PC-3 (cell line): ENCODE measurements at regions not wholly inside any gene's neighbourhood (a gene's known extent, or its start where the extent isn't known, plus 50 kb on each side); places are given as distances from the start of the nearest gene placed in this dataset.

Experiments used
- ATAC-seq: fragments of 200-7000 bp; cut with Tn5 transposase; 2 replicates; pipeline ENCODE4 v1.9.1; 2020; ENCODE audit warnings: mild to moderate bottlenecking, moderate library complexity
- BruUV-seq: library from RNA; stranded (reverse); fragments of 400-500 nt; replicated peaks from 2 replicates; lab custom pipeline; 2021; lab: Mats Ljungman, UMichigan
- CTCF ChIA-PET: fragments of 300-600 bp; sonication (Branson Sonifier 250); formaldehyde crosslinking; loops from one replicate; lab custom pipeline; 2022; ENCODE audit warnings: antibody characterized with exemption; lab: Charles Lee
- POLR2A ChIA-PET: fragments of 300-600 bp; sonication (Branson Sonifier 250); formaldehyde crosslinking; loops from one replicate; lab custom pipeline; 2022; ENCODE audit warnings: antibody characterized with exemption; ENCODE audit not compliant: unreplicated experiment; lab: Charles Lee
- DNase-seq: peaks from one replicate; pipeline ENCODE4 v3.0.0-alpha.2; 2015
- H2AFZ ChIP-seq: fragments of 300-600 bp; sonication (generic); 2 replicates; pipeline ENCODE4 v1.6.0; 2016; ENCODE audit warnings: antibody characterized with exemption, low read length
- H3F3A ChIP-seq: fragments of 300-600 bp; sonication (generic); one replicate; pipeline ENCODE4 v1.6.0; 2017; ENCODE audit warnings: antibody characterized with exemption, low read length, control low read depth, mild to moderate bottlenecking; ENCODE audit not compliant: unreplicated experiment
- H3K27ac ChIP-seq: fragments of 300-600 bp; sonication (generic); 2 replicates; pipeline ENCODE4 v1.5.1; 2016; ENCODE audit warnings: mild to moderate bottlenecking, low read length
- H3K27me3 ChIP-seq: fragments of 300-600 bp; sonication (generic); 2 replicates; pipeline ENCODE4 v1.6.1; 2016; ENCODE audit warnings: low read length, mixed read lengths
- H3K36me3 ChIP-seq: fragments of 300-600 bp; sonication (generic); 2 replicates; pipeline ENCODE4 v1.6.1; 2016; ENCODE audit warnings: low read depth, mixed run types, low read length, mixed read lengths
- H3K4me1 ChIP-seq: fragments of 300-600 bp; sonication (generic); 2 replicates; pipeline ENCODE4 v1.5.1; 2016; ENCODE audit warnings: low read length; ENCODE audit not compliant: insufficient read depth
- H3K4me2 ChIP-seq: fragments of 300-600 bp; sonication (generic); 2 replicates; pipeline ENCODE4 v1.6.0; 2016; ENCODE audit warnings: low read length
- H3K4me3 ChIP-seq: fragments of 300-600 bp; sonication (generic); 2 replicates; pipeline ENCODE4 v1.5.1; 2016; ENCODE audit warnings: mild to moderate bottlenecking, low read length, mixed read lengths
- H3K79me2 ChIP-seq: fragments of 300-600 bp; sonication (generic); 2 replicates; pipeline ENCODE4 v1.6.1; 2017; ENCODE audit warnings: low read length, mixed read lengths
- H3K9ac ChIP-seq: fragments of 300-600 bp; sonication (generic); 2 replicates; pipeline ENCODE4 v1.6.0; 2016; ENCODE audit warnings: mild to moderate bottlenecking, low read length
- H3K9me2 ChIP-seq: fragments of 300-600 bp; sonication (generic); replicated peaks from 2 replicates; pipeline ENCODE4 v1.6.1; 2016; ENCODE audit warnings: mixed run types, low read length, mixed read lengths
- H3K9me3 ChIP-seq: fragments of 300-600 bp; sonication (generic); 2 replicates; pipeline ENCODE4 v1.6.1; 2016; ENCODE audit warnings: low read length, mixed read lengths
- H4K20me1 ChIP-seq: fragments of 300-600 bp; sonication (generic); 2 replicates; pipeline ENCODE4 v1.6.1; 2016; ENCODE audit warnings: low read length, mixed read lengths
- EZH2 ChIP-seq: fragments of 300-600 bp; sonication (generic); IDR thresholded peaks from one replicate; pipeline ENCODE4 v1.6.1; 2017; ENCODE audit warnings: antibody characterized with exemption, mild to moderate bottlenecking, low read length; ENCODE audit not compliant: unreplicated experiment
- EZH2phosphoT487 ChIP-seq: fragments of 300-600 bp; sonication (generic); IDR thresholded peaks from 2 replicates; pipeline ENCODE4 v1.6.1; 2018; ENCODE audit warnings: mild to moderate bottlenecking, antibody characterized with exemption, low read length, borderline replicate concordance
- intact Hi-C: fragments of 100-400 bp; cut with micrococcal nuclease; formaldehyde crosslinking; loops from 2 replicates; pipeline ENCODE4 v1.9.0; 2023
- TF ChIP-seq, protein P1 (sequence below): fragments of 300-600 bp; sonication (generic); conservative IDR thresholded peaks from 2 replicates; pipeline ENCODE4 v1.5.1; 2017; ENCODE audit warnings: antibody characterized with exemption, low read depth, mild to moderate bottlenecking, low read length

DNA sequence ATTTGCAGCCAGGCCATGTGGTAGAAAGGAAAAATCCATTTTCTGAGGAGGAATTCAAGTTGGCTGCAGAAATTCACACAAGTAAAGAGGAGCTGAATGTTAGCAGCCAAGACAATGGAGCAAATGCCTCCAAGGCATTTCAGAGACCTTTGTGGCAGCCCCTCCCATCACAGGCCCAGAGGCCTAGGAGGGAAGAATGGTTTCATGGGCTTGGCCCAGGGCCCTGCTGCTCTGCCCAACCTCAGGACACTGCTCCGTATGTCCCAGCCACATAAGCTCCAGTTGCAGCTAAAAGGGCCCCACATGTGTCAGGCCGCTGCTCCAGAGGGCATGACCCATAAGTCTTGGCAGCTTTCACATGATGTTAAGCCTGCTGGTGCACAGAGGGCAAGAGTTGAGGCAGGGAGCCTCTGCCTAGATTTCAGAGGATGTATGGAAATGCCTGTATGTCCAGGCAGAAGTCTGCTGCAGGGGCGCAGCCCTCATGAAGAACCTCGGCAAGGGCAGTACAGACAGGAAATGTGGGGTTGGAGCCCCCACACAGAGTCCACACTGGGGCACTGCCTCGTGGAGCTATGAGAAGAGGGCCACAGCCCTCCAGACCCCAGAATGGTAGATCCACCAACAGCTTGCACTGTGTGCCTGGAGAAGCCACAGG lies 144.2 kb upstream of the EPB41L4A start:
- ChIA-PET POLR2A (no interaction called here), CTCF (no interaction called here)
- Histone ChIP-seq H3K9me2 (no peaks in the 10 kb centered on the region), H3K36me3 (no peaks in the 10 kb centered on the region), H3F3A (no peaks in the 10 kb centered on the region), H3K27ac (no peak overlapping the region), H4K20me1 (no peaks in the 10 kb centered on the region), H3K4me3 (no peak overlapping the region), H3K9me3 (no peaks in the 10 kb centered on the region), H3K4me1 (no peaks in the 10 kb centered on the region), H3K27me3 (no peaks in the 10 kb centered on the region), H3K79me2 (no peaks in the 10 kb centered on the region), H2AFZ (no peak overlapping the region), H3K4me2 (no peak overlapping the region), H3K9ac (no peak overlapping the region)
- TF ChIP-seq EZH2 (no peak), EZH2phosphoT487 (no peak)
- TF ChIP-seq, protein P1, sequence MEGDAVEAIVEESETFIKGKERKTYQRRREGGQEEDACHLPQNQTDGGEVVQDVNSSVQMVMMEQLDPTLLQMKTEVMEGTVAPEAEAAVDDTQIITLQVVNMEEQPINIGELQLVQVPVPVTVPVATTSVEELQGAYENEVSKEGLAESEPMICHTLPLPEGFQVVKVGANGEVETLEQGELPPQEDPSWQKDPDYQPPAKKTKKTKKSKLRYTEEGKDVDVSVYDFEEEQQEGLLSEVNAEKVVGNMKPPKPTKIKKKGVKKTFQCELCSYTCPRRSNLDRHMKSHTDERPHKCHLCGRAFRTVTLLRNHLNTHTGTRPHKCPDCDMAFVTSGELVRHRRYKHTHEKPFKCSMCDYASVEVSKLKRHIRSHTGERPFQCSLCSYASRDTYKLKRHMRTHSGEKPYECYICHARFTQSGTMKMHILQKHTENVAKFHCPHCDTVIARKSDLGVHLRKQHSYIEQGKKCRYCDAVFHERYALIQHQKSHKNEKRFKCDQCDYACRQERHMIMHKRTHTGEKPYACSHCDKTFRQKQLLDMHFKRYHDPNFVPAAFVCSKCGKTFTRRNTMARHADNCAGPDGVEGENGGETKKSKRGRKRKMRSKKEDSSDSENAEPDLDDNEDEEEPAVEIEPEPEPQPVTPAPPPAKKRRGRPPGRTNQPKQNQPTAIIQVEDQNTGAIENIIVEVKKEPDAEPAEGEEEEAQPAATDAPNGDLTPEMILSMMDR: no peak
- BruUV-seq: no TSS peak
- DNase-seq (no peak), ATAC-seq (no peak)
- intact Hi-C loops: no loop called here

DNA sequence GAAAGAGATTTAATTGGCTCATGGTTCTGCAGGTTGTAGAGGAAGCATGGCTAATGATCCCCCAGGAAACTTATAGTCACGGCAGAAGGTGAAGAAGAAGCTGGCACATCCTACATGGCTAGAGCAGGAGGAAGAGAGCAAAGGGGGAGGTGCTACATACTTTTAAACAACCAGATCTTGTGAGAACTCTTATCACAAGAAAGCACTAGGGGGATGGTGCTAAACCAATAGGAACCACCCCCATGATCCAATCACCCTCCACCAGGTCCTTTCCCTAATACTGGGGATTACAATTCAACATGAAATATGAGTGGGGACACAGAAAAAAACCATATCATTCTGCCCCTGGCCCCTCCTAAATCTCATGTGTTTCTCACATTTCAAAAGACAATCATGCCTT lies 147.2 kb upstream of the EPB41L4A start:
- TF ChIP-seq EZH2 (no peak), EZH2phosphoT487 (no peak)
- TF ChIP-seq, protein P1: no peak
- Histone ChIP-seq H3K4me3 (no peak overlapping the region), H3F3A (no peaks in the 10 kb centered on the region), H3K9me2 (no peaks in the 10 kb centered on the region), H3K79me2 (no peaks in the 10 kb centered on the region), H3K36me3 (no peaks in the 10 kb centered on the region), H3K27me3 (no peaks in the 10 kb centered on the region), H3K9me3 (no peaks in the 10 kb centered on the region), H3K4me1 (no peaks in the 10 kb centered on the region), H2AFZ (no peak overlapping the region), H3K4me2 (no peak overlapping the region), H3K9ac (no peak overlapping the region), H3K27ac (no peak overlapping the region), H4K20me1 (no peaks in the 10 kb centered on the region)
- DNase-seq: no peak
- intact Hi-C loops: no loop called here
- ChIA-PET CTCF (no interaction called here), POLR2A (no interaction called here)
- no peak for ATAC-seq
- BruUV-seq: no TSS peak

DNA sequence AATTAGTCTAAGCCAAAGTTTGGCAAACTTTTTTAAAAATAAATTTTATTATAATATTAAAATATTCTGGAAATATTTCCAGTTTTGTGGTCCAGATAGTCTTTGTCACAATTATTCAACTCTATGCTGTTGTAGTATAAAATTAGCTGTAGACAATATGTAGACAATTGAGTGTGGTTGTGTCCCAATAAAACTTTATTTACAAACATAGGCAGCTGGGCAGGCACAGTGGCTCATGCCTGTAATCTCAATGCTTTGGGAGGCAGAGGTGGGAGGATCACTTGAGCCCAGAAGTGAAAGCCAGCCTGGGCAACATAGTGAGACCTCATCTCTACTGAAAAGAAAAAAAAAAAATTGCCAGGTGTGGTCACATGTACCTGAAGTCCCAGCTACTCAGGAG lies 150.5 kb upstream of the EPB41L4A start:
- no peaks in the 10 kb centered on the region for H3K36me3 ChIP-seq
- H3K9ac ChIP-seq: no peak overlapping the region
- no peaks in the 10 kb centered on the region for H3K9me2 ChIP-seq
- intact Hi-C loops: no loop called here
- no peaks in the 10 kb centered on the region for H3K27me3 ChIP-seq
- DNase-seq: no peak
- no peaks in the 10 kb centered on the region for H4K20me1 ChIP-seq
- H3K4me1 ChIP-seq: no peaks in the 10 kb centered on the region
- no peak overlapping the region for H3K4me3 ChIP-seq
- ATAC-seq: no peak
- ChIA-PET CTCF (no interaction called here), POLR2A (no interaction called here)
- no peak overlapping the region for H3K4me2 ChIP-seq
- no TSS peak for BruUV-seq
- H2AFZ ChIP-seq: no peak overlapping the region
- no peaks in the 10 kb centered on the region for H3K9me3 ChIP-seq
- no peak overlapping the region for H3K27ac ChIP-seq
- no peaks in the 10 kb centered on the region for H3F3A ChIP-seq
- H3K79me2 ChIP-seq: no peaks in the 10 kb centered on the region
- no peak for TF ChIP-seq EZH2
